Activated CD4-positive, alpha-beta T cell treated with anti-CD3 and anti-CD28 coated beads for 36 hours (primary cell): ENCODE measurements at regions not wholly inside any gene's neighbourhood (a gene's known extent, or its start where the extent isn't known, plus 50 kb on each side); places are given as distances from the start of the nearest gene placed in this dataset.

ENCODE experiments used
- ATAC-seq: fragments of 200-7000 bp; cut with Tn5 transposase; one replicate; pipeline ENCODE4 v1.10.0; 2021; ENCODE audit warnings: mild to moderate bottlenecking, moderate library complexity
- CTCF ChIA-PET: fragments of 350-600 bp; sonication (Branson Sonifier 250); formaldehyde crosslinking; loops from one replicate; lab custom pipeline; 2021; ENCODE audit warnings: antibody characterized with exemption; lab: Charles Lee
- POLR2A ChIA-PET: fragments of 350-600 bp; sonication (Branson Sonifier 250); formaldehyde crosslinking; loops from one replicate; lab custom pipeline; 2021; ENCODE audit warnings: antibody characterized with exemption, inconsistent platforms; lab: Charles Lee
- DNase-seq: peaks from one replicate; pipeline ENCODE4 v3.0.0-alpha.2; 2020
- H3K27ac Mint-ChIP-seq: one replicate; pipeline ENCODE4 v1.8.0; 2021; ENCODE audit warnings: mixed read lengths
- H3K27me3 Mint-ChIP-seq: one replicate; pipeline ENCODE4 v1.8.0; 2021; ENCODE audit warnings: mixed read lengths
- H3K36me3 Mint-ChIP-seq: one replicate; pipeline ENCODE4 v1.8.0; 2021; ENCODE audit warnings: low read depth, mixed read lengths
- H3K4me1 Mint-ChIP-seq: one replicate; pipeline ENCODE4 v1.8.0; 2021; ENCODE audit warnings: mixed read lengths
- H3K4me3 Mint-ChIP-seq: one replicate; pipeline ENCODE4 v1.8.0; 2021; ENCODE audit warnings: mild to moderate bottlenecking, moderate library complexity, mixed read lengths
- H3K9me3 Mint-ChIP-seq: one replicate; pipeline ENCODE4 v1.8.0; 2021; ENCODE audit warnings: low read depth, mixed read lengths
- intact Hi-C, 2 experiments: fragments of 100-400 bp; cut with DNase I in 1 of 2; cut with micrococcal nuclease in 1 of 2; formaldehyde crosslinking; loops; one replicate each; pipeline versions ENCODE4 v1.14.2 to v1.15.1; 2022 to 2024; cut with DNase I, micrococcal nuclease

DNA sequence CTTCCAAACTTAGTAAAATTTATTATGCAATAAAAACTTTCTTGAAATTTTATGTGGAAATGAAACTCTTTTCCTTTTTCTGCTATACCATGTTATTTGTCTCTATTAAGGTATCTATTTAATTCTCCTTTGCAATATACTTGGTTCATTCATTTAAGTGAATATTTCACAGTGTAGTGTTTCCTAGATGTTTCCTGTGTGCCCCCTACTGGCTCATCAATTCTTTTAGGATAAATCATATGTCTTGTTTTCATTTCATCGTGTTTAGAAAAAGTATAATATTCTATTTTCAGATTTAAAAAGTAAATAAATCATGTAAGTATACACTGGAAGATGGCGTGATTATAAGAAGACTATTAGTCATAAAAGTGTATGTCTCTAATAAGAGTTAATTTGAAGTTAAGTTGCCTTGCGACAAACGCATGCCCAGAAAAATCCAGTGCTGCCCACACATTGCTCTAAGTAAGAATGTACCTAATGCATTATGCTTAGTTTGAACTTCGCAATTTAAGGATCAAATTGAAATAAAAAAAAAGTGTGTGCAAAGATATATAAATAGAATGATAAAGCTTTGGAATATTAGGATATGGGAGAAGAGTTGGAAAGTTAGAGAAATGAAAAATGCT lies 525.4 kb downstream of the KCNJ3 start:
- H3K36me3 Mint-ChIP-seq = no peaks in the 10 kb centered on the region
- H3K4me1 Mint-ChIP-seq = no peaks in the 10 kb centered on the region
- ATAC-seq (no peak), DNase-seq (no peak)
- no peak overlapping the region for H3K4me3 Mint-ChIP-seq
- no peak overlapping the region for H3K27ac Mint-ChIP-seq
- ChIA-PET CTCF (no interaction called here), POLR2A (no interaction called here)
- intact Hi-C loops = no loop called here
- no peaks in the 10 kb centered on the region for H3K27me3 Mint-ChIP-seq
- peaks cover 3% of the 10 kb centered on the region for H3K9me3 Mint-ChIP-seq

DNA sequence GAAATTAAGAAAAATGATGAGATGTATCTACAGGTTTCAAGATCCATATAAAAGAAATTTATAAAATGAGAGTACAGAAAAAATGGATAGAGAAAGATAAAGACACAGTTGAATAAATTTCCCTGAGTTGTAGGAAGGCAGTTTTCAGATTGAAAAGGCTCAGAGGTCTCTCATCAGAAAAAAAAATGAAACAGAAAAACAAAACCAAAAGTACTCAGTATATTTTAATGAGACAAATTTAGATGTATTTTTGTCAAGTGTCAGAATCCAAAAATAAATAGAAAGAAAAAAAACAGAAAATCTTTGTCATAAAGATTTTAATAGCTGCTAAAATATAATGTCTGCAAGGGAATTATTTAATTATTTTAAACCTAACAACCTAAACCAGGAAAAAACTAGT lies 520.5 kb downstream of the KCNJ3 start:
- CTCF ChIA-PET = interaction anchor here (0.6 kb wide), 1 partner anchor 35 kb away, joined by 3 read pairs; no protein-coding TSS in a partner anchor
- Mint-ChIP-seq H3K9me3 (no peaks in the 10 kb centered on the region), H3K27me3 (no peaks in the 10 kb centered on the region), H3K4me1 (no peaks in the 10 kb centered on the region), H3K36me3 (no peaks in the 10 kb centered on the region), H3K27ac (no peak overlapping the region), H3K4me3 (no peak overlapping the region)
- ATAC-seq (no peak), DNase-seq (no peak)
- POLR2A ChIA-PET = no interaction called here
- intact Hi-C loops = no loop called here

DNA sequence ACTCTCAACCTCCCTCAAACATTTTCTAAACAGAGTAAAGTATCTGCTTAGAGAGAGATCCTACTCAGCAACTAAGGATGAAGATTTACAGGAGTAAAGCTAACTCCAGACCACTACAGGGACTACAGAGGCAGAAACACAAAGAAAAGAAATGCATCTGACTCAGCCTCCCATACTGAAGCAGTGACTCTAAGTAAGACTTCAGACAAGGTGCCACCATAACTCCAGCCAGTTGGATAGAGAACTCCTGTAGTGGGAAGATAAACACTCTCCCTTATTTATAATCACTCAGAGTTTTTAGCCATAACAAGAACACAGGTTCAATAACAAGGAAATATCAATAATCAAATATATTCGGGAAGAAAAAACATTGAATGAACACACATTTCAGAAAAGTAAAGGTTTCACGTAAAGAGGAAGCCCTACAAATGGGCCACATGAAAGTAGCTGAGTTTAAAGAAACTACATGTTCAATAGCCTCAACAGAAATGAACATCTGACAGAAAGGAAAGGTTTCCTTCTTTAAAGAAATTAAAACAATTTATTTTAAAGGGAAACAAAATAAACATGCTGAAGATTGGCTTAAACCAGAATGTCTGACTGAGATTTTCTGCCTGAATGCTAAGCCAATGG lies 519.9 kb downstream of the KCNJ3 start:
- Mint-ChIP-seq H3K27me3 (no peaks in the 10 kb centered on the region), H3K4me1 (no peaks in the 10 kb centered on the region), H3K4me3 (no peak overlapping the region), H3K9me3 (no peaks in the 10 kb centered on the region), H3K36me3 (no peaks in the 10 kb centered on the region), H3K27ac (no peak overlapping the region)
- intact Hi-C loops = no loop called here
- no peak for ATAC-seq
- ChIA-PET POLR2A (no interaction called here), CTCF (no interaction called here)
- no peak for DNase-seq

DNA sequence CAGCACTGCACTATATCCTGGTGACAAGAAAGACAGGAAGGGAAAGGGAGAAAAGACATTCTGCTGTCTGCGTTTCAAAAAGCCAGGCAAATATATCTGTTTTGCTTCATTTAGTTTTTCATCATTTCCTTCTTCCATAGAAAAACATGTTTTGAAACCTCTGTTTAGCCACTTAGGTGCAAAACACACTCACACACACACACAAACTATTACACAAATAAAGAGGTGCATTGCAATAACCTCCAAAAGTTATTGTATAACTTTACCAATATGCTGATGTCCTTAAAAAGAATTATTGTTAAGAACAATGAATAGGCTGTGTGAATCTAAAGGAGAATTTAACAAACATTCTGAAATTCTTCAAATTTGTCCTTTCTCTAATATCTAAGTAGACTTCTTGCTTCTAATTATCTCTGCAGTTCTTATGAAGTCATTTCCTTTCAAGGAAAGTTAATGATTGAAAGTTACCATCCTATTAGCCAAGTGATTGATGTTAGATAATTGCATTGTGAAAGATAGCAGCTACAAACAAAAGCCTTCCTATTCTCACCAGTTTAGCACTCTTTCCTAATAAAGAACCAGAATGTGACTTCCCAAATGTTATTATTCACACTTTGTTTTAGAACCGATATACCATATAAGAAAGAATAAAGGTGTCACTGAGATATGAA lies 516.7 kb downstream of the KCNJ3 start:
- Mint-ChIP-seq H3K4me3 (no peak overlapping the region), H3K9me3 (no peaks in the 10 kb centered on the region), H3K27ac (no peak overlapping the region), H3K4me1 (no peaks in the 10 kb centered on the region), H3K36me3 (no peaks in the 10 kb centered on the region), H3K27me3 (no peaks in the 10 kb centered on the region)
- ChIA-PET POLR2A (no interaction called here), CTCF (no interaction called here)
- DNase-seq = no peak
- intact Hi-C loops = no loop called here
- no peak for ATAC-seq

DNA sequence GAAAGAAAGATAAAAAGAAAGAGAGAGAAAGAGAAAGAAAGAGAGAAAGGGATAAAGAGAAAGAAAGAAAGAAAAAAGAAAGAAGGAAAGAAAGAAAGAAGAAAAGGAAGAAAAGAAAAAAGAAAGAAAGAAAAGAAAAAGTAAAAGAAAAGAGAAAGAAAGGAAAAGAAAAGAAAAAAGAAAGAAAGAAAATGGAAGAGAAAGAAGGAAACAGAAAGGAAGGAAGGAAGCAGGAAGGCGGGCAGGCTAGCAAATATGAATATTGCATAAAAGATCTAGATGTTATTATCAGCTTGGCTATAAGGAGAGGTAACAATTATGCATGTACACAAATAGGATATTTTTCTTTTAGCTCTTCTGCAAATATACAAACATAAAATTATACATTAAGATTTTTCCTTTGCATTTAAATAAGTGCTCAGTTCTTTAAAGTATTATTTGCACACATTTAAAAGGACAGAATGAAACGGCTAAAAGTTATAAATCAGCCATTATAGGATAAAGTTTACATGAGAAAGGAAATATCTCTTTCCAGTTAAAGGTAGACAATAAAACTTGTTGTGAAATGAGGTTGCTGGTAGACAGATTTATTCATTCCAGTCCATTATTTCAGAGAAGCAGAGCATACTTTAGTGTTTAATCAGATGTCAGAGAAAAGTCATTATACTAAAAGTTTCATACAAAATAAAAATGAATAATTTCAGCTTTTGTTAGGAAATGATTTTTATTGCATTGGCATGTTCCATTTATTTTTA lies 511.4 kb downstream of the KCNJ3 start:
- Mint-ChIP-seq H3K27ac (no peak overlapping the region), H3K4me3 (no peak overlapping the region), H3K9me3 (no peaks in the 10 kb centered on the region), H3K36me3 (no peaks in the 10 kb centered on the region), H3K4me1 (no peaks in the 10 kb centered on the region), H3K27me3 (no peaks in the 10 kb centered on the region)
- ATAC-seq (no peak), DNase-seq (no peak)
- intact Hi-C loops = no loop called here
- ChIA-PET CTCF (interaction anchor here (0.7 kb wide), 1 partner anchor 1670 kb away, joined by 3 read pairs; no protein-coding TSS in a partner anchor), POLR2A (no interaction called here)

DNA sequence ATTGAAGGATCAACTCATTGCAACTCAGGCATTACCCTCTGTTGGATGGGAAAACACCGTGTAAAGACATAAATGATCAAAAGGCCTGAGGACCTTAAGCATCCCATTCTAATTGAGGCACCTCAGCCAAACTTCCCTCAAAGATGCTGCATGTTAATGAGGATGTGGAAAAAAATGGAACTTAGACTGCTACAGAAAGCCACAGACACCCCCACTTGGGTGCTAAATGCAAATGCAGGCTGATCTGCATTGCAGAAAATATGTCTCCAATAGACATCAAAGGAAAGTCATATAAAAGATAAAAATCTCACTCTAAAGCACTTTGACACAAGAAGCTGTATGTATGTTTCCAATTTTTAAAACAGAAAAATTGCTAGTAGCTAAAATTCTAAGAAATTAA lies 504.7 kb downstream of the KCNJ3 start:
- intact Hi-C loops = no loop called here
- POLR2A ChIA-PET = interaction anchor here (0.6 kb wide), 1 partner anchor 163 kb away, joined by 3 read pairs; no protein-coding TSS in a partner anchor
- ATAC-seq = no peak
- no peak for DNase-seq
- H3K27me3 Mint-ChIP-seq = no peaks in the 10 kb centered on the region
- no peaks in the 10 kb centered on the region for H3K9me3 Mint-ChIP-seq
- no peaks in the 10 kb centered on the region for H3K4me1 Mint-ChIP-seq
- H3K27ac Mint-ChIP-seq = no peak overlapping the region
- CTCF ChIA-PET = no interaction called here
- no peaks in the 10 kb centered on the region for H3K36me3 Mint-ChIP-seq
- no peak overlapping the region for H3K4me3 Mint-ChIP-seq

DNA sequence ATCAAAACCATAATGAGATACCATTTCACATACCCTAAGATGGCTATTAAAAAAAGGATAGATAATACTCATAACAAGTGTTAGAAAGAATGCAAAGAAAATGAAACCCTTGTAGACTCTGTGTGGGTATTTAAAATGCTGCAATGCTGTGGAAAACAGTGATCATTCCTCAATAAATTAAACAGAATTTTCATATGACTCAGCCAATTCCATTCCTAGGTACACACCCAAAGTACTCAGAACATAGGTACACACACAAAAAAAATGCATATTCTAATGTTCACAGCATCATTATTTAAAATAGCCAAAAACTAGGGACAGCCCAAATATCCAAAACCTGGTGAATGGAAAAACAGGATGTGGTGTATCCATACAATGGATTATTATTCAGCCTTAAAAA lies 502.3 kb downstream of the KCNJ3 start:
- no peak overlapping the region for H3K4me3 Mint-ChIP-seq
- no peak overlapping the region for H3K27ac Mint-ChIP-seq
- no peaks in the 10 kb centered on the region for H3K27me3 Mint-ChIP-seq
- H3K9me3 Mint-ChIP-seq = no peaks in the 10 kb centered on the region
- no peaks in the 10 kb centered on the region for H3K36me3 Mint-ChIP-seq
- intact Hi-C loops = no loop called here
- POLR2A ChIA-PET = no interaction called here
- no peaks in the 10 kb centered on the region for H3K4me1 Mint-ChIP-seq
- CTCF ChIA-PET = no interaction called here
- DNase-seq = no peak
- ATAC-seq = no peak

DNA sequence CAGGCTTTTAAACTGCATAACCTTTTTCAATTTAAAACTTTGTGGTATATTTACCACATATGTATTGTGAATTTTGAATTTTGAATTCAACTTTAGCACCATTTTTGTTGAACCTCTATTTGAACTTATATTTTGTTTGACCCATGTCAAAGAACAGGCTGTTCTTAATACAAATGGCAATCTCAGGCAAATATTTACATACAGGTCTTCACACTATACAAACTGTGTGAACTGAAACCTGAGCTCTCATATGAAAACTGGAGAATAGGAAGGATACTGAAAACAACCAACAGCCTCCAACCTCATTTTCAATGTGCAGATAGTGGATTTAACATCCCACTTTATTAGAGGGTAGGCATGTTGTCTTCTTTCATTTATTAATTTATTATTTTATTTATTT lies 491.8 kb downstream of the KCNJ3 start:
- no peaks in the 10 kb centered on the region for H3K4me1 Mint-ChIP-seq
- ChIA-PET POLR2A (no interaction called here), CTCF (no interaction called here)
- no peak for DNase-seq
- intact Hi-C loops = no loop called here
- no peak overlapping the region for H3K27ac Mint-ChIP-seq
- no peaks in the 10 kb centered on the region for H3K27me3 Mint-ChIP-seq
- H3K4me3 Mint-ChIP-seq = no peak overlapping the region
- no peak for ATAC-seq
- peaks cover 1% of the 10 kb centered on the region for H3K9me3 Mint-ChIP-seq
- H3K36me3 Mint-ChIP-seq = no peaks in the 10 kb centered on the region

DNA sequence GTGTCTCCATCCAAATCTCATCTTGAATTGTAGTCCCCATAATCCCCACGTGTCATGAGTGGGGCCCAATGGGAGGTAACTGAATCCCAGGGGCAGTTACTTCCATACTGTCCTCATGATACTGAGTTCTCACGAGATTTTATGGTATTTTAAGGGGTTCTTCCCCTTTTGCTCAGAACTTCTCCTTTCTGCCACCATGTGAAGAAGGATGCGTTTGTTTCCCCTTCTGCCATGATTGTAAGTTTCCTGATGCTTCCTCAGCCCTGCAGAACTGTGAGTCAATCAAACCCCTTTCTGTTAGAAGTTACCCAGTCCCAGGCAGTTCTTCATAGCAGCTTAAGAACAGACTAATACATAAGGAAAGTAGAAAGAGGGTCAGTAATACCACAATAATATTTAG lies 480.4 kb downstream of the KCNJ3 start:
- Mint-ChIP-seq H3K9me3 (peaks cover 2% of the 10 kb centered on the region), H3K4me1 (no peaks in the 10 kb centered on the region)
- CTCF ChIA-PET = no interaction called here

DNA sequence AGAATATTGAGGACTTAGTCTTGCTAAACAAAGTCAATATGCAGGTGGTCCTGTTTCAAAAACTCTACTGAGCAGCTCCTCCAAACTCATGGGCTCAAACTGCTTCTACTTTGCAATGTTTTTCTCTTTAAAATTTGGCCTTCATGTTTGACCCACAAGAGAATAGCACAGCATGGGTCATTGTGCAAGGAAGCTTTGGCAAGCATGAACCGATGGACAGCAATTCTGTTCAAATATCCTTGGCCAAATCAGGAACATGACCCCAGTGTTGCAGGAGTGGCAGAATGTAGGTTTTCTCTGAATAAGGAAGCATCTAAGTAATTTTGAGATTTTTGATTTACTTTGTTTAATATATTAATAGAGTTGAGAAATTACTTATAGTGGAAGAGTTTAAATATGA lies 477.9 kb downstream of the KCNJ3 start:
- peaks cover 3% of the 10 kb centered on the region for H3K9me3 Mint-ChIP-seq
- ATAC-seq = no peak
- no peaks in the 10 kb centered on the region for H3K27me3 Mint-ChIP-seq
- no peak for DNase-seq
- intact Hi-C loops = no loop called here
- no peak overlapping the region for H3K4me3 Mint-ChIP-seq
- H3K27ac Mint-ChIP-seq = no peak overlapping the region
- H3K36me3 Mint-ChIP-seq = no peaks in the 10 kb centered on the region
- CTCF ChIA-PET = interaction anchor here (0.9 kb wide), 1 partner anchor 9 kb away, joined by 3 read pairs; no protein-coding TSS in a partner anchor
- POLR2A ChIA-PET = no interaction called here
- H3K4me1 Mint-ChIP-seq = no peaks in the 10 kb centered on the region

More for the DNA sequence above, 480.4 kb downstream of the KCNJ3 start:
- no peak overlapping the region for H3K4me3 Mint-ChIP-seq
- intact Hi-C loops = no loop called here
- no peaks in the 10 kb centered on the region for H3K36me3 Mint-ChIP-seq
- ATAC-seq (no peak), DNase-seq (no peak)
- H3K27me3 Mint-ChIP-seq = no peaks in the 10 kb centered on the region
- no peak overlapping the region for H3K27ac Mint-ChIP-seq
- POLR2A ChIA-PET = no interaction called here

DNA sequence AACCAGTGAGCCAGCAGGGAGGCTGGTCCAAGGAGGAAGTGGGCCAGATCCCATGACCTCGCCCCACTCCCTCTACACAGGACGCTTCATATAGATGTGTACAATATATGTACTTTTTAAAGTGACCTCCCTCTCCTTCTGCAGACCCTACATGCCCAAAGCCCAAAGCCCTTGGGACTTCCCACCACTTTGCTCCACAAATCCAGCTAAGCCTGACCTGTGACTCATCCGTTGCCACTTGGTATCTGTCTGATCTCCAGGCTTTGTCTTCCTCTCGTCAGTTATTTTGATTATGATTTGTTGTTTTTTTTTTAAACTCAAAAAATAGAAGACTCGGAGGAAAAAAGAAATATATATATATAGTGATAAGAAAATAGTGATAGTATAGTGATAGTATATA lies 470.8 kb downstream of the KCNJ3 start:
- intact Hi-C loops = no loop called here
- CTCF ChIA-PET = no interaction called here
- Mint-ChIP-seq H3K9me3 (peaks cover 3% of the 10 kb centered on the region), H3K27ac (no peak overlapping the region), H3K27me3 (no peaks in the 10 kb centered on the region), H3K4me3 (no peak overlapping the region), H3K36me3 (no peaks in the 10 kb centered on the region), H3K4me1 (no peaks in the 10 kb centered on the region)
- POLR2A ChIA-PET = no interaction called here
- DNase-seq (no peak), ATAC-seq (no peak)
